SW480 (cell line): ENCODE measurements at regions not wholly inside any gene's neighbourhood (a gene's known extent, or its start where the extent isn't known, plus 50 kb on each side); places are given as distances from the start of the nearest gene placed in this dataset.
A peak's percentile ranks its signal among the peaks of the same experiment; 100 is the strongest.
"Not testable (repeated sequence)": the region's sequence is repeated elsewhere in the genome, so short reads cannot be mapped to it uniquely, and the experiment has no call there.

ENCODE experiments used
- DNase-seq: peaks from one replicate; pipeline ENCODE4 v3.0.0-alpha.2; 2016; ENCODE audit warnings: low spot score

DNA sequence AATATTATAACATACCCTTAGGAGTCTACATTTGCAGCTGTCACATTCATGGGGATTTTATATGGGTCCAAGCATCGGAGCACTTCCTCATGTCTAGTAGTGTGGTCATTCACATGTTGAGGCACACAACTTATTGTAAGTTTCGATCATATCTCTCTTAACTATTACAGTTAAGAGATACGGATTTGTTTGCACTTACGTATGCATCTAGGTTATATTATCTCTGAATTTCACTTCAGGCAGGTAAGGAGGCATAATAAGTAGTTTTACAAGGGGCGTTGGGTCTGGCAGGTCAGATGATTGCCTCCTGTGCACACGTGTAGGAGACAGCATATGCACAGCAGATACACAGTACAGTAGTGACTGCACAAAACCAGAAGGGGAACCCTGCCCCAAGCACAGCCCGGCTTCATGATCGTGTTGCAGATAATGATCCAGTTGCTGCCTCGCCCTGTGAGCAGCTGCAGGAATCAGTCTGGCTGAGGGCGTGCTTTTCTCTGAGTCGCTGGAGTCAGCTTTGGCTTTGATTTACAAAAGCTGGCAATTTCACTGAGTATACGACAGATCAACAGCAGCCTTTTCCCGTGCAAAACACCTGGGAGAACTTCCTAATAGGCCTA lies 302.9 kb upstream of the GATB start:
- DNase-seq = peak; percentile 38

DNA sequence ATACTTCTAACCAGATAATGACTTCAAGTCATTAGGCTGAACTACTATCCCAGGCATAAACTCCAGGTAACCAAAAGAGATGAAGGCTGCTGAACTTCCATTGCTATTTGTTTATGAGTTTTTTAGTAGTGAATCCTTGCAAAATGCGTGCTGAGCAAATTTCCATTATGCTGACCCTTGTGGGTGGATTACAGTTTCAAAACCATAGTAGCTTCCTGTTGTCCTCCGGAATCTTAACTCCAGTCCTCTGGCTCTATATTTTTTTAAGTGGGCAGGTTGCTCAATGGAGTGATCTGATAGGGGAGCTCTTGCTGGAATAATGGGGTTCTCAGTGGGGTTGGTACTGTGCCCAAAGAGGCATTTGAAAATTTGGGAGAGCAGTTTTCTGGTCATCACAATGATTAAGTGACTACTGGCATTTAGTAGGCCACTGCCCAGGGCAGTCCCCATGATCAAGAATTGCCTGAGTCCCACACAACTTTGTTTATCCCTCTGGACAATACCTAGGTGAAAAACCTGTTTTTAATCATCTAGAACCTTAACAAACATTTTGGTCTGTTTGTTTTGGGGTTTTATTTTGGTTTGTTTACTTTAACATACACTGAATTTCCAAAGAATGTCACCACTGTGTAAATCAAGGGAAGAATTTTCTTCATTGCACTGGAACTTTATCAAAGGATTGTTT lies 302.3 kb upstream of the GATB start:
- DNase-seq = no peak

DNA sequence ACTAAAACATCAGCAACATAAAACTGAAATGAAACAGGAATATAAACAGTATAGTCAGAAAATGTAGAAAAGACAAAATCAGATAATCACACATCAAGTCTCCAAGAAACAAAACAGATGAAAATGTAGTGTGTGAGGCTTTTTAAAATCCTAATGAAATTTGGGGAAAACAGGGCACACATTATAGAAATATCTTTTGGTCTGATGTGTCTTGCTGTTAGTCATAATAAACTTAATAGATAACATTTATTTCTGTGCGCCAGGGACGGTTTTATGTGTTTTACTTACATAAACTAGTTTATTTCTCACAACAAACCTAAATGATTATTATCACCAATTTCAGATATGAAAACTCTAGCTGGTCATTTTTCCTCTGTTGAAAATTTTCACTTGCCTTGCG lies 293.9 kb upstream of the GATB start:
- DNase-seq = no peak

DNA sequence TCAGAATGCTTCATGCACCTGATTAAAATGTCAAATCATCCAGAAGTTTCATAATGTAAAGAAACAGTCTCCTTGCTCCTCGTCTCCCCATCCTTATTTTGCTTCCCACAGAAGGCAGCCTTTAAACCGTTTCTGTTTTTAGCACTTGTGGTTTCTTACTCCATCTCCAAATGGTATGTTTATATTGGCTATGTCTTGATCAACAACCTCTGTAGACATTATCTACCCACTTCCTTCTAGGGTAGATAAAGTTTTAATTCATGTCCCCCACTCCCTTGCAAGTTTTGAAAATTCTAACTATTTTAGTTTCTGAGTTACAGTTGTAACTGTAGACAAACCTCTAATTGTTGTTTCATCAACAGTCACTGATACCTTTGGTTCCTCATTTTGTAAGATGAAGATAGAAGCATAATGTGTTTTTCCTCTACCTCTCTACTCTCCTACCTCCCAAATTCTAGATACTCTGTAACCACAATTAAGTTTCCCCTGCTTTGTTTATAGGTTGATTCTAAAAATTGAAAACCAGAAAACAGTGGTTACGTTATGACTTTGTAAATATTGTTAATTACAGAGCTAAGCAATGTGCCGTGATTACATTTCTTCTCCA lies 291.7 kb upstream of the GATB start:
- DNase-seq = no peak

DNA sequence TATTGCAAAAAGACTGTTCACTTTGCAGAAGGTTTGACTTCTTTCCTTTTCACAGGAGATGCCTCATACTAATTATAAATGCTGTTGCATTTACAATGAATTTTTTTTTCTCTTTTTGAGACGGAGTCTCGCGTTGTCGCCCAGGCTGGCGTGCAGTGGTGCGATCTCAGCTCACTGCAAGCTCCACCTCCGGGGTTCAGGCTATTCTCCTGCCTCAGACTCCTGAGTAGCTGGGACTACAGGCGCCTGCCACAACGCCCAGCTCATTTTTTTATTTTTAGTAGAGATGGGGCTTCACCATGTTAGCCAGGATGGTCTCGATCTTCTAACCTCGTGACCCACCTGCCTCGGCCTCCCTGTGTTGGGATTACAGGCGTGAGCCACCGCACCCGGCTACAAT lies 290.5 kb upstream of the GATB start:
- DNase-seq = not testable (repeated sequence)

DNA sequence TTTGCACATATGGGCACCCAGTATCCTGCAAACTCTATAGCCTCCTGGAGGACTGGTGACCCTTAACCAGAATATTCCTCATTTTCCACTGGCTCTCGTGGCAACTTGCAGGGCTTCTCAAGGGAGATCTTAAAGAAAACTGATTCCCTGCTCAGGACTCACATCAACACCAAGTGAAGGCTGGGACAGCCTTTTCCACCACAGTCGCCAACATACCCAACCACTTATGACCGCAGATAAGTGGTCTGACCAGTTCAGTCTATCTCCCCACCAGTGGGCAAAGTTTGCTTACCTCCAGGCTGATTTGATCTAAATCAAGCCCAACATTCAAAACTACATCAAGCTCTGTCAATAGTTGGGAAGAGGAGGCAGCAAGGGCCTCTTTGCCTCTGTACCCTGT lies 289.3 kb upstream of the GATB start:
- no peak for DNase-seq

DNA sequence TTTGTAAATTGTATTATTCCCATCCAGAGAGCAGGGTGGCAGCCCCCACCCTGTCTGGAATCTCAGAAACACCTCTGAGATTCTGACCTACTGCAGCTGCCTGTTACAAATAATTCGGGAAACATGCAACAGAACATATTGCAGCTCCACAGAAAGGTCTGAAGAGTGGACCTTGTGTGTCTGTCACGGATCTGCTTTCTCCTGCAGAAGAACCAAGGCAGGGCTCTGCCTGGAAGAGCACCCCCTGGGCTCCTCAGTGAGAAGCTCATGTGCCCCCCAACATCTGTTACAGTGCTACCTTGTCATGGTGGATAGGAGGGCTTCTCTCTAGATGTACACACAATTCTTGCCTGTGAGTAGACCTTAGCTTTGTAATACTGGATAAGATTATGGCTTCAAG lies 286.6 kb upstream of the GATB start:
- no peak for DNase-seq

DNA sequence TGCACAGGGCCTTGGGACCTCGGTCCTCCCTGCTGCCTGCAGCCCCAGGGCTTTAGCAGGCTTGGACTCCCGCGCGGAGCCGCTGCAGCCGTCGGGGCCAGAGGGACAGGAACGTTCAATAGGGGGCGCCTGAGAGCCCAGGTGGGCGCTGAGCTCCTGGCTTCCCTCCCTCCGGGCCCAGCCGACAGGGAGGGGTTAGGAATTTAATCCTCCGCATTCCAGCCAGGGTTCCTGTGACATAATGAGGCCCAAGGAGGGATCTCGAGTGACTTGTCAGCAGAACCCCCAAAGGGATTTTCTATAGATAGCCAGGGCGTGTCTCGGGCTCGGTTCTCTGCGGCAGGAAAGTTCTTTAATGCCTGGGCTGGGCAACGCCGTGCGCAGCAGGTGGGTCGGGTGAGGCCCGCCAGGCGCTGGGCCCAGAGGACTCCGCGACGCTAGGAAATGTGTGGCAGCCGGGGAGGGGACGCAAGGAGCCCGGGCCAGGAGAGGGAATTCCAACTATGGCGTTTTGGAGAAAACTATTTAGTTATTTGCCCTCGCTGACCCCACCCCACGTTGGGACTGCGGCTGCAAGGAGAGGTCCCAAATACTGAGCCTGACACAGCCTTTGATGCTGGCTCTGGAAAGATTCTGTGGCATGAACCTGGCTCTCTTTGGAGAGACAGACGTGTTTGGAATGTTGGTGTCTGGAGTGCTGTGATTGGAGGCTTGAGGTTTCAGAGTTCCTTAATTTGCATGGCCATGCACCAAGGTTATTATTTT lies 285.2 kb upstream of the GATB start:
- DNase-seq = peak; percentile 86

DNA sequence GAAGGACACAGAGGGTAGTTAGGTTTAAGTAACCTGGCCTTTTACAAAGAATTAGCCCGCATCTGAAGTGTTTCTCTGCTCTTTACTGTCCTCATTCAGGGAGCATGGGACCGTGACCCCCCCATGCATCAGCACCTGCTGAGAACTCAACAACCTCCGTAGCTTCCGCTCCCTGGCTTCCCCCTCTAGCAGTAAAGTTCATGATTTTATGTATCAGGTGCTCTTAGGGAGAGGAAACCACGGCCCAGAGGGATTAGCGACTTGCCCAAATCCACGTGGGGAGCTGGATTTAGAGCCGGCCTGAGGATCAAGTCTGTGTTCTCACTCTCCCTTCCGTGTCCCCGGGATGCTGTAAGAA lies 284.6 kb upstream of the GATB start:
- no peak for DNase-seq

DNA sequence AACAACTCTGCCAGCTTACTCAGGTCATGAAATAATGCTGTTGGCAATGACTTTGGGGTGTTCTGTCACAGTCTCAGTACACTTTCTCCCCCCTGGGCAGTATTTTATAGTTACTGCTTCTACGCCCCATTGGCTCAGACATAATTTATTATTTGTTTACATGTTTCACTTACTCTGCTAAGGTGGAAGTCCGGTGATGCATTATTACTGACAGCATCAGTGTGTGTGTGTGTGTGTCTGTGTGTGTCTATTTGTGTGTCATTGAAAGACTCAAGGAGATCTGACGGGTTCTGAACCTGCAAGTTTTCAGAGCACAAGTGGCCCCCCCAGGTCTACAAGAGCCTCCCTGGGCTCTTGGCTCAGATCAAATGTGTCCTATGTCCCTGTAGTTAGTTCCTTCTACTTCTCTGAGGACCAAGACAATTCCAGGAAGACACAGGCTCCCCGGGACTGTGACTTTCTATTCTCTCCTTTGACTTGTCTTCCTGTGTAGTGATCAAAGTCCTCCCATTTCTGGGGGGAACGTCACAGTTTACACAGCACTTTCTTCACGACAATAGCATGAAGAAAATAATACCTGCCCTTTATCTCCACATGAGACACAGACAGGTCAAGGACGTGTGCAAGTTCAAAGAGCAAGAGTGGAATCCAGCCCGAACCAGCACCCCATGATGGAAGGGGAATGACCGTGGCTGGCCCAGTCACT lies 283.7 kb upstream of the GATB start:
- DNase-seq = no peak

DNA sequence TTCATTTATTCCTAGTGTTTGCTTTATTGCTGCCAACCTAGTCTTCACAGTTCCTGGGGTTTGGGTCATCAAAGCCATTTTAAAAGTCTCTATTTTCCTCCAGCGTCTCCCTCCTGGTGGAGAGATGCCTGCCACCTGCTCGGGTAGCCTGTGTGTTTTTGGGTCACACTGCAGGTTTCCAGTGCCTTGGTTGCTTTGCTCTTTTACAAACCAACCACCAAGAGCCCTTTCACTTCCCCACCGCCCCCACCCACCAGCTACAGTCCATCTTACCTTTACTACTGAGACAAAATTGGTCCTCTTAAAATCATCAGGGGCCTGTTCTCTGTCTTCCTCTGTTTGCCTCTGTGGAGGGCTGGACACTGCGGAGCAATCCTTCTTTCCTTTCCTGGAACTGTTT lies 280.5 kb upstream of the GATB start:
- no peak for DNase-seq

DNA sequence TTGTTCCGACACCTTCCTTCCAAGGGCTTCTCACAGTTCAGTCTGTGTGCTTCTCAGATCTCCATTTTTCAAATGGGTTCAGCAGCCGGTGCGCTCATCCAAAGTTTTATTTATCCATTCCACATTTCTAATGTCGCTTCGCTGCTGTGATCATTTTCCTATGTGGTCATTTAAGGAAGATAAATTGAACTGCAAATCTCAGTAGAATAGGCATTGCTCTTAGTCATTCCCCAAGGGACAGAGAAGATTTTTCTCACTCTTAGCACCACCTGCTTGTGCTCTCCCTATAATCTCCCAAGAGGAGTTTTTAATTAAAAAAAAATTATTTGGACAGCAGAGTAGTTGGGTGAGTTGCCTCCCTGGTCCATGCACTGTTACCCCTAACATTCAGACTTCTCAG lies 278.9 kb upstream of the GATB start:
- DNase-seq = no peak

DNA sequence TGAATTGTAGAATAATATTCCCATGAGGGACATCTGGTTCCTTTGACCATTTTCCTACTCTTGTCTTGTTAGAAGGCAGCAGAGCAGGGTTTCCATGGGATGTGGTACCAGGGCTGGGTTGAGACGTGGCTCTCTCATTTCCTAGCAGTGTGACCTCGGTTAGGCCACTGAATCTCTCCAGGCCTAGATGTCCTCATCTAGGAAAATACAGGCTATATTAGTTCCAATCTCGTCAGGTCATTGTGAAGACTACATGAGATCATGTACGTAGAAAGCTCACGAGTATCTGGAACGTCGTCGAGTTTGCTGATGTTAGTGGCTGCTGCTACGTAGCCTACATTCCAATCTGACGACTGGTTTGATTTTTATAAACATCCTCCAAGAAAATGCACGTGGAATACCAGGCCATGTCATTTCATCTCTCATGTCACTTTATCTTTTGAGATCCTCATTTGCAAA lies 278.2 kb upstream of the GATB start:
- DNase-seq = no peak

DNA sequence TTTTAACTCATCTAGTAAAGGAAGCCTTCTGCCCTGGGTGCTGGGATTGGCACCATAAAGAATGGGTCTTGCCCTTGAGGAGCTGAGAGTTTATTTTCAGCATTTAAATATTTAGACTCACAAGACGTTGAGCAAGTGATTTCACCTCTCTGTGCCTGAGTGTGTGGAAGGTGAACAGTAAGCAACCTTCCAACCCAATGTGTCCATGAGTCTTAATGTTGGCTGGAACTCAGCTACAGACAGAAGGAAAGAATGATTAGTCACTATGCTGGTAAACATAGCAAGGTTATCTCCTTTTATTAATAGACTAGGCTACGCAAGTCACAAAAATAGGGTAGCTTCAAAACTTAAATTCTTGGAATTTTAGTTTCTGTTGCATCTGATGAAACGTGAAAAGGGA lies 277.4 kb upstream of the GATB start:
- no peak for DNase-seq

DNA sequence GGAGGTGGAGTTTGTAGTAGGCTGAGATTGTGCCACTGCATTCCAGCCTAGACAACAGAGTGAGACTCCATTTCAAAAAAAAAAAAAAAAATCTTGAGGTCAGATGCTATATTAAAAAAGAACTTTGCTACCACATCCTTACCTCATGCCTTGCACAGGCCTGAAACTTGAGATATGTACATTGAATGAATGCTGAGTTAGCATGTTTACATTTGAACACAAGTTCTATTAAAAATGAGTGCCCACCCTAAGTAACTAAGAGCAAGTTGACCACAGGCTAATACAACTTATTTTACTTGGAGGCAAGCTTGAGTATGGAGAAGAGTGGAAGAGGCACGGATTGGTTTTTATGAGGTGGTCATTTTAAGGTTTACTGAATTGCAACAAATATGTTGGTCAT lies 276.6 kb upstream of the GATB start:
- no peak for DNase-seq

DNA sequence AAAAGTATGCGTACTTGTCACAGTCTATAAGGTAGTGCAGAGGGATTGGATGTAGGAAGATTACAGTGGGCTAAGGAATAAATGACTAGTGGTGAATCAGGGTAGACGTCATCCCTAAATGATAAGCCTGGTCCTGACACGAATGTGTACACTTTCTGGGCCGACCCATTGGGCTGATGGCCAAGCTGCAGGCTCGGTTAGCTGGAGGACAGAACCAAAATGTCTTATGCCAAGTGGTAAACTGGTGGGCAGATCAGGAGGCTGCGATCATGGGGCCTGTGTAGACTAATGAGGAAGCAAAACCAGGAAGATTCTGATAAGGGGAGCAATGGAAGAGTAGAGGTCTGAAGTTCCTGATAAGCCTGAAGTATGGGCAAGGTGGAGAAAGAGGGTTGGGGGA lies 272.8 kb upstream of the GATB start:
- no peak for DNase-seq

DNA sequence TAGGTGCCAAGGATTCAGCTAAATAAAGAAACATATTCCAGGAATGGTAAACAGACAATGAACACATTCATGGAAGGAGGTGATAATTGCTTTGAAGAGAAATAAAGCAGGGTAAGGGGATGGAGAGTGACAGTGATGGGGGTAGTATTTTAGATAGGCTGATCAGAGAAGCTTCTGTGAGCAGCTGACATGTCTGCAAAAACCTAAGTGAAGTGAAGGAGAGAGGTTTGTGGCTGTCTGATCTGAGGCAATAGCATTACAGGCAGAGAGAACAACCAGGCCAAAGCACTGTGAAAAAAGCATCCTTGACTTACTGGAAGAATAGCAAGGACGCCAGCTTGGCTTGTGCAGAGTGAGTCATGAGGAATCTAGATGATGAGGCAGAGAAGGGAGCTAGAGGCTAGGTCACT lies 271.9 kb upstream of the GATB start:
- no peak for DNase-seq

DNA sequence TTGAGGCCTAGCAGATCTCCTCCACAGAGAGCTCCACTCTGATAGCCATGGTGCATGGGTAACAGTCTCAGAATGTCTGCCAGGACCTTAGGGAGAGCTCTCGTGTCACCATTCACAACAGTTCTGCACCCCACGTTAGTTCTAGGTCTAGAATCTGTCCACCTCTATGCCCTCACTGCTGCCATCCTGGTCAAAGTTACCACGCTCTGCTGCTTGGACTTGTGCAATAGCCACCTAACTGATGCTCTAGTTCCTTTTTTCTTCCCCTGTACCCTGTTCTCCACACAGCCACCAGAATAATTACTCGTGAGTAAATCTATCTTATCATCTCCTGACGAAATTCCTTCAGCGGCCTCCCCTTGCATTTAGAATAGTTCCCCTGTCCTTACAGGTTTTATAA lies 268.8 kb upstream of the GATB start:
- DNase-seq = no peak

DNA sequence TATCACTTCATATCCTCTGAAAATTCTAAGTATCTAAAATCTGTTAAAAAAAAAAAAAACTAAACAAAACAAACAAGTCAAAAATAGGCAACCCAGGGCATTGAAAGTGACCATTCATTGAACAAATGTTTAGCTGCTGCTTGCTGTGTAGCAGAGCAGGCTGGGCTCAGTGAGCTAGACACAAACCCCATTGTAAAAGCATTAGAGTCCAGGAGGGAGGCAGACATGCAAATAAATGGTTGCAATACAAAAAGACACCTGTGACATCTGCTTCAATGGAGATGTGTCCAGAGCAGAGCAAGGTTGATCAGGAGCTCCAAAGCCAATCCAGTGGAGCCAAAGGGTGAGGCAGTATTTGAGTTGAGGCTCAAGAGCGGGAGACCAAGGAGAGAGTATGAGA lies 267.3 kb upstream of the GATB start:
- DNase-seq = no peak

DNA sequence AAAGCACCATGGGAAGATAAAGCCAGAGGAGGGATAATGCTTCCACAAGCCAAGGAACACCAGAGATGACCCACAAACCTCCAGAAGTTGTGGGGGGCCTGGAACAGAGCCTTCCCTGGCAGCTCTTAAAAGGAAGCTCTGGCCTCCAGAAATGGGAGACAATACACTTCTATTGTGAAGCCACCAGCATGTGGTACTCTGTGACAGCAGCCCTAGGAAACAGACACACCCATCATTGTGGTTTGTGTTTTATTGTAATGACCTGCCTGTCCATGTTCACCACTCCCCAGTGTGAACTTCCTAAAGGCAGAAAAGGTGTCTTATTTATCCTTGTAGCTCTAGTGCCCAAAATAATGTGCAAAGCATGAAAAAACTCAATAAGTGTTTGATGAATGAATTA lies 264.1 kb upstream of the GATB start:
- peak; percentile 61 for DNase-seq

DNA sequence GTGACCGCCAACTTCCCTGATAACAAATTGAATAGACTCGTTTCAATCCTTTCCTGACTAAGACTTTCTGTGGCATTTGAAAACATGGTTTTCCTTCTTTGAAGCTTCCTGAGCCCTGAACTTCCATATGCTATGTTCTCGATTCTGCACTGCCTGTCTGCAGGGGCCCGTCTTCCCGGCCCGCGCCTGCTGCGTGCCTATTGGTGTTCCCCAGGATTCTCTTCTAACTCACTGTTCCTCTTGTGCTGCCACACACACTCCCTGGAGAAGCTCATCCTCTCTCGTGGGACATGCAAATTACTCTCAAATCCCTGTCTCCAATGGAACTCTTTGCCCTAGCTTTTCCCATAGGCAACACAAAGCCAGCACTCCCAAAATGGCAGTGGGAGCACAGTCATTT lies 262.9 kb upstream of the GATB start:
- no peak for DNase-seq

DNA sequence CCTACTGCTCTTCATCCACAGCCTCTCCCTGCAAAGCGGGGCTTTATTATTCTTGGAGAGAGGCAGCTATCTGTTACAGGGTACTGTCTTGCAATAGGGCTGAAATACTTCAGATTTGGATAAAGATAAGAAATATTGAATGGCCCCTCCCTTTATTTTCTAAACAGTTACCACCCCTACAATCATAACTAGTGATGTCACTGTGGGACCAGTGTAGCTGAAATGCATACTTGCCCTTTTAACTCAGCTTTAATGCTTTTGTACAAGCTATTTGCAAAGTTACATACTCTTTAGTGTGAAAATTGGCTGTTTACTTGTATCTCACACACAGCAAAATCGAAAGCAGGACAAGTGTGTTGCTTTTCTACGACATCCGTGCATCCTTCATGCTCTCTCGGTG lies 261.7 kb upstream of the GATB start:
- no peak for DNase-seq
